ENCODE measurements at regions not wholly inside any gene's neighbourhood (a gene's known extent, or its start where the extent isn't known, plus 50 kb on each side); places are given as distances from the start of the nearest gene placed in this dataset.
A peak's percentile ranks its signal among the peaks of the same experiment; 100 is the strongest.

- DNase-seq: no peak
- POLR2A ChIA-PET: no interaction called here
- CTCF ChIA-PET: no interaction called here
- no peaks in the 10 kb centered on the region for H3K27me3 ChIP-seq (replicated peaks in 2 of 5; ENCODE audit: control insufficient read depth in 4 of 5, insufficient read depth in 5 of 5, low read length in 4 of 5)
- no CpG with 5 or more reads among the region's 1 CpG for WGBS (ENCODE audit: insufficient coverage)
- peaks cover 0 to 4% (median 3%) of the 10 kb centered on the region in 5 experiments for H3K9me3 ChIP-seq (ENCODE audit: control extremely low read depth in 1 of 5, control insufficient read depth in 4 of 5, insufficient read depth in 2 of 5, low read depth in 1 of 5, low read length in 4 of 5)
- no peak overlapping the region for H3K4me3 ChIP-seq (ENCODE audit: control insufficient read depth in 1 of 7, extremely low read depth in 1 of 7, insufficient read depth in 4 of 7, low read depth in 2 of 7, low read length in 6 of 7)
- H3K36me3 ChIP-seq (ENCODE audit: control insufficient read depth in 4 of 4, insufficient read depth in 4 of 4, low read length in 3 of 4): no peaks in the 10 kb centered on the region
- no peaks in the 10 kb centered on the region for H3K4me1 ChIP-seq (ENCODE audit: control extremely low read depth in 1 of 4, control insufficient read depth in 4 of 4, insufficient read depth in 4 of 4, low read length in 3 of 4)
- no peak overlapping the region for H3K27ac ChIP-seq (ENCODE audit: insufficient read depth in 1 of 2, low read depth in 1 of 2, low read length in 2 of 2, poor library complexity in 1 of 2, severe bottlenecking in 2 of 2)
Observed at GRCh38 chr11:95534226-95534625, 255.4 kb downstream of the FAM76B start.

DNA sequence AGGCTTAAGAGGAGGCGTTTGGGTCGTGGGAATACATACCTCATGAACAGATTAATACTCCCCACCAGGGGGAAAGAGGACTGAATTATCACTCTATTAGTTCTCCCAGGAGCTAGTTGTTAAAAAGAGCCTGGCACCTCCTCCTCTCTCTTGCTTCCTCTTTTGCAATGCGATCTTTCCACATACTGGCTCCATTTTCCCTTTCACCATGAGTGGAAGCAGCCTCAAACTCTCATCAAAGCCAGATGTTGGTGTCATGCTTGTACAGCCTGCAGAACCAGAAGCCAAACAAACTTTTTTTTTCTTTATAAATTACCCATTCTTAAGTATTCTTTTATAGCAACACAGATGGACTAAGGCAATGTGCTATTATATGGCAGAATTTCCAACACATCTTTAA, 258.5 kb downstream of the FAM76B start:
- Histone ChIP-seq H3K4me1 (ENCODE audit: control extremely low read depth in 1 of 4, control insufficient read depth in 4 of 4, insufficient read depth in 4 of 4, low read length in 3 of 4) (no peaks in the 10 kb centered on the region), H3K9me3 (ENCODE audit: control extremely low read depth in 1 of 5, control insufficient read depth in 4 of 5, insufficient read depth in 2 of 5, low read depth in 1 of 5, low read length in 4 of 5) (peaks cover 0 to 4% (median 3%) of the 10 kb centered on the region in 5 experiments), H3K4me3 (ENCODE audit: control insufficient read depth in 1 of 7, extremely low read depth in 1 of 7, insufficient read depth in 4 of 7, low read depth in 2 of 7, low read length in 6 of 7) (no peak overlapping the region), H3K36me3 (ENCODE audit: control insufficient read depth in 4 of 4, insufficient read depth in 4 of 4, low read length in 3 of 4) (no peaks in the 10 kb centered on the region), H3K27me3 (replicated peaks in 2 of 5; ENCODE audit: control insufficient read depth in 4 of 5, insufficient read depth in 5 of 5, low read length in 4 of 5) (no peaks in the 10 kb centered on the region), H3K27ac (ENCODE audit: insufficient read depth in 1 of 2, low read depth in 1 of 2, low read length in 2 of 2, poor library complexity in 1 of 2, severe bottlenecking in 2 of 2) (no peak overlapping the region)
- WGBS (ENCODE audit: insufficient coverage): 92% methylated on average over 1 of the region's 3 CpGs
- POLR2A ChIA-PET: no interaction called here
- DNase-seq: peak in 2 of 3 donors; percentile 7 to 15
- CTCF ChIA-PET: no interaction called here

GRCh38 chr11:95524314-95525036, 265.1 kb downstream of the FAM76B start:
- Histone ChIP-seq H3K4me3 (ENCODE audit: control insufficient read depth in 1 of 7, extremely low read depth in 1 of 7, insufficient read depth in 4 of 7, low read depth in 2 of 7, low read length in 6 of 7) (no peak overlapping the region), H3K27ac (ENCODE audit: insufficient read depth in 1 of 2, low read depth in 1 of 2, low read length in 2 of 2, poor library complexity in 1 of 2, severe bottlenecking in 2 of 2) (no peak overlapping the region), H3K27me3 (replicated peaks in 2 of 5; ENCODE audit: control insufficient read depth in 4 of 5, insufficient read depth in 5 of 5, low read length in 4 of 5) (no peaks in the 10 kb centered on the region), H3K36me3 (ENCODE audit: control insufficient read depth in 4 of 4, insufficient read depth in 4 of 4, low read length in 3 of 4) (no peaks in the 10 kb centered on the region), H3K4me1 (ENCODE audit: control extremely low read depth in 1 of 4, control insufficient read depth in 4 of 4, insufficient read depth in 4 of 4, low read length in 3 of 4) (no peaks in the 10 kb centered on the region), H3K9me3 (ENCODE audit: control extremely low read depth in 1 of 5, control insufficient read depth in 4 of 5, insufficient read depth in 2 of 5, low read depth in 1 of 5, low read length in 4 of 5) (no peaks in the 10 kb centered on the region)
- DNase-seq: no peak
- CTCF ChIA-PET: interaction anchor here (1.1 kb wide), 1 partner anchor 170 kb away, joined by 3 read pairs; no protein-coding TSS in a partner anchor
- POLR2A ChIA-PET: no interaction called here
- 100% methylated on average over 1 of the region's 4 CpGs for WGBS (ENCODE audit: insufficient coverage)

- Histone ChIP-seq H3K36me3 (ENCODE audit: control insufficient read depth in 4 of 4, insufficient read depth in 4 of 4, low read length in 3 of 4) (no peaks in the 10 kb centered on the region), H3K4me3 (ENCODE audit: control insufficient read depth in 1 of 7, extremely low read depth in 1 of 7, insufficient read depth in 4 of 7, low read depth in 2 of 7, low read length in 6 of 7) (no peak overlapping the region), H3K27ac (ENCODE audit: insufficient read depth in 1 of 2, low read depth in 1 of 2, low read length in 2 of 2, poor library complexity in 1 of 2, severe bottlenecking in 2 of 2) (no peak overlapping the region), H3K27me3 (replicated peaks in 2 of 5; ENCODE audit: control insufficient read depth in 4 of 5, insufficient read depth in 5 of 5, low read length in 4 of 5) (no peaks in the 10 kb centered on the region), H3K4me1 (ENCODE audit: control extremely low read depth in 1 of 4, control insufficient read depth in 4 of 4, insufficient read depth in 4 of 4, low read length in 3 of 4) (no peaks in the 10 kb centered on the region), H3K9me3 (ENCODE audit: control extremely low read depth in 1 of 5, control insufficient read depth in 4 of 5, insufficient read depth in 2 of 5, low read depth in 1 of 5, low read length in 4 of 5) (no peaks in the 10 kb centered on the region)
- CTCF ChIA-PET: no interaction called here
- no peak for DNase-seq
- POLR2A ChIA-PET: no interaction called here
- 96% methylated on average over 3 of the region's 4 CpGs for WGBS (ENCODE audit: insufficient coverage)
Observed at GRCh38 chr11:95522874-95523273, 266.7 kb downstream of the FAM76B start.

GRCh38 chr11:95521862-95522261, 267.7 kb downstream of the FAM76B start:
- WGBS (ENCODE audit: insufficient coverage): 100% methylated on average over 3 of the region's 5 CpGs
- ChIA-PET POLR2A (no interaction called here), CTCF (no interaction called here)
- no peak for DNase-seq
- Histone ChIP-seq H3K9me3 (ENCODE audit: control extremely low read depth in 1 of 5, control insufficient read depth in 4 of 5, insufficient read depth in 2 of 5, low read depth in 1 of 5, low read length in 4 of 5) (no peaks in the 10 kb centered on the region), H3K4me1 (ENCODE audit: control extremely low read depth in 1 of 4, control insufficient read depth in 4 of 4, insufficient read depth in 4 of 4, low read length in 3 of 4) (no peaks in the 10 kb centered on the region), H3K27me3 (replicated peaks in 2 of 5; ENCODE audit: control insufficient read depth in 4 of 5, insufficient read depth in 5 of 5, low read length in 4 of 5) (no peaks in the 10 kb centered on the region), H3K4me3 (ENCODE audit: control insufficient read depth in 1 of 7, extremely low read depth in 1 of 7, insufficient read depth in 4 of 7, low read depth in 2 of 7, low read length in 6 of 7) (no peak overlapping the region), H3K27ac (ENCODE audit: insufficient read depth in 1 of 2, low read depth in 1 of 2, low read length in 2 of 2, poor library complexity in 1 of 2, severe bottlenecking in 2 of 2) (no peak overlapping the region), H3K36me3 (ENCODE audit: control insufficient read depth in 4 of 4, insufficient read depth in 4 of 4, low read length in 3 of 4) (no peaks in the 10 kb centered on the region)

DNA sequence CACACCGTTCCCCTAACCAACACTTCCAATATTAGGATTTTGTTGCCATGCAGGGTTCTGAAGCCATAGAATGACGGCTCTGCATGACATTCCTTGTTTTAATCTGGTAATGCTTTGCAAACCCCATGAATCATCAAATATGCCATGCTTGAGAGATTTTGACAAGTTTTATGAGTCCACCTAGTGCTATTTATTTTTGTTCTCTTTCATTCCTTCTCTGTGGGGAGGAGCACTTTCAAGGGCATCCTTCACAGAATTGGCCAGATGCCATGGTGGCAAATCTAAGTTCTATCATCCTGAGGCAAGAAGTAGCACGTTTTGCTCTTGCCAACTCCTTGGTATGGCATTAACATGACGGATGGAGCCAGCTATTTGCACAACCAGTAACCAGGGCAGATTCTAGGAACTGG, 268.4 kb downstream of the FAM76B start:
- Histone ChIP-seq H3K4me1 (ENCODE audit: control extremely low read depth in 1 of 4, control insufficient read depth in 4 of 4, insufficient read depth in 4 of 4, low read length in 3 of 4) (no peaks in the 10 kb centered on the region), H3K9me3 (ENCODE audit: control extremely low read depth in 1 of 5, control insufficient read depth in 4 of 5, insufficient read depth in 2 of 5, low read depth in 1 of 5, low read length in 4 of 5) (no peaks in the 10 kb centered on the region), H3K27ac (ENCODE audit: insufficient read depth in 1 of 2, low read depth in 1 of 2, low read length in 2 of 2, poor library complexity in 1 of 2, severe bottlenecking in 2 of 2) (no peak overlapping the region), H3K36me3 (ENCODE audit: control insufficient read depth in 4 of 4, insufficient read depth in 4 of 4, low read length in 3 of 4) (no peaks in the 10 kb centered on the region), H3K4me3 (ENCODE audit: control insufficient read depth in 1 of 7, extremely low read depth in 1 of 7, insufficient read depth in 4 of 7, low read depth in 2 of 7, low read length in 6 of 7) (no peak overlapping the region), H3K27me3 (replicated peaks in 2 of 5; ENCODE audit: control insufficient read depth in 4 of 5, insufficient read depth in 5 of 5, low read length in 4 of 5) (no peaks in the 10 kb centered on the region)
- WGBS (ENCODE audit: insufficient coverage): 92% methylated on average over 3 of the region's 4 CpGs
- no peak for DNase-seq
- POLR2A ChIA-PET: no interaction called here
- CTCF ChIA-PET: no interaction called here

- H3K9me3 ChIP-seq (ENCODE audit: control extremely low read depth in 1 of 5, control insufficient read depth in 4 of 5, insufficient read depth in 2 of 5, low read depth in 1 of 5, low read length in 4 of 5): no peaks in the 10 kb centered on the region
- ChIA-PET CTCF (no interaction called here), POLR2A (no interaction called here)
- no peaks in the 10 kb centered on the region for H3K4me1 ChIP-seq (ENCODE audit: control extremely low read depth in 1 of 4, control insufficient read depth in 4 of 4, insufficient read depth in 4 of 4, low read length in 3 of 4)
- no peak overlapping the region for H3K27ac ChIP-seq (ENCODE audit: insufficient read depth in 1 of 2, low read depth in 1 of 2, low read length in 2 of 2, poor library complexity in 1 of 2, severe bottlenecking in 2 of 2)
- WGBS (ENCODE audit: insufficient coverage): 100% methylated on average over 5 of the region's 8 CpGs
- H3K4me3 ChIP-seq (ENCODE audit: control insufficient read depth in 1 of 7, extremely low read depth in 1 of 7, insufficient read depth in 4 of 7, low read depth in 2 of 7, low read length in 6 of 7): no peak overlapping the region
- no peaks in the 10 kb centered on the region for H3K27me3 ChIP-seq (replicated peaks in 2 of 5; ENCODE audit: control insufficient read depth in 4 of 5, insufficient read depth in 5 of 5, low read length in 4 of 5)
- no peak for DNase-seq
- no peaks in the 10 kb centered on the region for H3K36me3 ChIP-seq (ENCODE audit: control insufficient read depth in 4 of 4, insufficient read depth in 4 of 4, low read length in 3 of 4)
Observed at GRCh38 chr11:95520369-95521132, 269.0 kb downstream of the FAM76B start.
